HepG2 (cell line): ENCODE measurements at regions not wholly inside any gene's neighbourhood (a gene's known extent, or its start where the extent isn't known, plus 50 kb on each side); places are given as distances from the start of the nearest gene placed in this dataset.

Source experiments
- ATAC-seq: fragments of 200-7000 bp; cut with Tn5 transposase; 3 replicates; pipeline ENCODE4 v1.9.1; 2020; ENCODE audit warnings: mild to moderate bottlenecking, moderate library complexity
- BruUV-seq: library from RNA; stranded (reverse); fragments of 400-500 nt; replicated peaks from 2 replicates; lab custom pipeline; 2021; lab: Mats Ljungman, UMichigan
- CTCF ChIA-PET: fragments of 300-600 bp; formaldehyde crosslinking; extraction: SDS; loops from one replicate; lab custom pipeline; 2021; ENCODE audit warnings: low total read pairs, inconsistent platforms, low intra/inter-chr PET ratio; lab: Yijun Ruan, JAX
- POLR2A ChIA-PET: fragments of 350-600 bp; sonication (Branson Sonifier 250); formaldehyde crosslinking; loops from one replicate; lab custom pipeline; 2020; ENCODE audit warnings: antibody characterized with exemption, inconsistent platforms; lab: Yijun Ruan, JAX
- DNase-seq: peaks from one replicate; pipeline ENCODE4 v3.0.0-alpha.2; 2015; ENCODE audit warnings: low spot score
- FAIRE-seq: peaks from 3 replicates; lab custom pipeline; 2011; peaks lifted over from hg19 to GRCh38; lab: Jason Lieb, UNC
- H2AFZ ChIP-seq: one replicate; pipeline ENCODE4 v1.6.1; 2011; ENCODE audit warnings: low read length, inconsistent platforms
- H3K27ac ChIP-seq: fragments of 300-600 bp; 3 replicates; pipeline ENCODE4 v1.8.0; 2011; ENCODE audit warnings: mixed run types, mild to moderate bottlenecking, mixed read lengths, low read length, inconsistent platforms; ENCODE audit not compliant: insufficient read depth; ENCODE audit errors: extremely low read length
- H3K27me3 ChIP-seq, 2 experiments: fragments of 200-600 bp in 1 of 2; 2 replicates in 1 of 2; 3 replicates in 1 of 2; pipeline versions ENCODE4 v1.6.0 to v1.8.0; 2011; ENCODE audit warnings: low read length in 2 of 2, mild to moderate bottlenecking in 2 of 2, moderate library complexity in 2 of 2, inconsistent platforms in 1 of 2; ENCODE audit not compliant: insufficient read depth in 2 of 2, control insufficient read depth in 1 of 2
- H3K36me3 ChIP-seq, 2 experiments: fragments of 200-600 bp in 1 of 2; replicated peaks in 1 of 2; 2 replicates in 1 of 2; 3 replicates in 1 of 2; pipeline versions ENCODE4 v1.5.1 to v1.8.0; 2011; ENCODE audit warnings: low read length in 2 of 2, inconsistent platforms in 1 of 2; ENCODE audit not compliant: insufficient read depth in 2 of 2, control insufficient read depth in 1 of 2
- H3K4me1 ChIP-seq: 2 replicates; pipeline ENCODE4 v1.5.1; 2012; ENCODE audit warnings: low read length, inconsistent platforms; ENCODE audit not compliant: insufficient read depth
- H3K4me2 ChIP-seq: 2 replicates; pipeline ENCODE4 v1.6.0; 2011; ENCODE audit warnings: low read depth, low read length, inconsistent platforms
- H3K4me3 ChIP-seq, 3 experiments: fragments of 200-600 bp in 1 of 3; sonication (generic), shearing (Covaris generic) in 1 of 3; replicated peaks in 1 of 3; 2 replicates each; pipeline ENCODE4 v1.5.1; 2011 to 2016; ENCODE audit warnings: low read length in 3 of 3, inconsistent platforms in 2 of 3, low read depth in 2 of 3, mild to moderate bottlenecking in 2 of 3, control low read depth in 1 of 3, mixed read lengths in 1 of 3; ENCODE audit not compliant: insufficient read depth in 1 of 3
- H3K79me2 ChIP-seq: one replicate; pipeline ENCODE4 v1.6.1; 2011; ENCODE audit warnings: low read length, inconsistent platforms; ENCODE audit not compliant: insufficient read depth
- H3K9ac ChIP-seq: 2 replicates; pipeline ENCODE4 v1.6.0; 2011; ENCODE audit warnings: mild to moderate bottlenecking, low read depth, low read length, inconsistent platforms; ENCODE audit not compliant: insufficient read depth
- H3K9me3 ChIP-seq: 2 replicates; pipeline ENCODE4 v1.5.1; 2012; ENCODE audit warnings: mild to moderate bottlenecking, low read length
- H4K20me1 ChIP-seq: 2 replicates; pipeline ENCODE4 v1.6.0; 2011; ENCODE audit warnings: inconsistent platforms, mild to moderate bottlenecking, low read length, moderate library complexity; ENCODE audit not compliant: insufficient read depth
- BORCS8-MEF2B ChIP-seq: sonication (generic); formaldehyde crosslinking; IDR thresholded peaks from 2 replicates; pipeline ENCODE4 v1.8.0; 2022; ENCODE audit warnings: mild to moderate bottlenecking, missing genetic modification reagents
- DDIT3 ChIP-seq: sonication (generic); formaldehyde crosslinking; IDR thresholded peaks from 2 replicates; pipeline ENCODE4 v1.4.0; 2020; ENCODE audit warnings: mild to moderate bottlenecking, missing genetic modification reagents
- JUNB ChIP-seq: sonication (generic); formaldehyde crosslinking; IDR thresholded peaks from 2 replicates; pipeline ENCODE4 v1.8.0; 2022; ENCODE audit warnings: missing genetic modification reagents, mild to moderate bottlenecking, borderline replicate concordance
- NFRKB ChIP-seq: fragments of 450-650 bp; IDR thresholded peaks from 2 replicates; pipeline ENCODE4 v1.6.1; 2017
- NONO ChIP-seq, 2 experiments: fragments of 450-650 bp in 1 of 2; sonication (generic) in 1 of 2; formaldehyde crosslinking in 1 of 2; IDR thresholded peaks in 1 of 2; conservative IDR thresholded peaks in 1 of 2; 2 replicates each; pipeline versions ENCODE4 v1.6.1 to v1.8.0; 2017 to 2022; ENCODE audit warnings: mild to moderate bottlenecking in 1 of 2, missing genetic modification reagents in 1 of 2, moderate library complexity in 1 of 2
- NR1H2 ChIP-seq: sonication (generic); formaldehyde crosslinking; IDR thresholded peaks from 2 replicates; pipeline ENCODE4 v1.8.1; 2022; ENCODE audit warnings: low read depth, missing genetic modification reagents, borderline replicate concordance
- SNAI1 ChIP-seq: sonication (generic); formaldehyde crosslinking; IDR thresholded peaks from 2 replicates; pipeline ENCODE4 v1.5.0; 2020; ENCODE audit warnings: mild to moderate bottlenecking, missing genetic modification reagents, borderline replicate concordance
- ZBTB43 ChIP-seq: sonication (generic); formaldehyde crosslinking; conservative IDR thresholded peaks from 2 replicates; pipeline ENCODE4 v1.4.0; 2020; ENCODE audit warnings: missing genetic modification reagents
- ZNF280B ChIP-seq: sonication (generic); formaldehyde crosslinking; IDR thresholded peaks from 2 replicates; pipeline ENCODE4 v1.5.0; 2020; ENCODE audit warnings: missing genetic modification reagents, mild to moderate bottlenecking, borderline replicate concordance
- ZNF446 ChIP-seq: sonication (generic); formaldehyde crosslinking; IDR thresholded peaks from 2 replicates; pipeline ENCODE4 v1.5.0; 2020; ENCODE audit warnings: mild to moderate bottlenecking, missing genetic modification reagents
- WGBS: methylation state at CpG from one replicate; pipeline ENCODE4 v1.1.6; 2017; ENCODE audit warnings: low lambda C conversion rate; 5-methylcytosine and 5-hydroxymethylcytosine counted together
- in situ Hi-C: cut with HindIII; loops from 2 replicates; pipeline ENCODE4 v1.10.0; 2017; ENCODE audit warnings: low pct_unique_long_range_greater_than_20kb; ENCODE audit not compliant: extremely low pct_ligation_motif_present
- intact Hi-C: fragments of 100-400 bp; cut with micrococcal nuclease; formaldehyde crosslinking; loops from one replicate; pipeline ENCODE4 v1.10.0; 2022; ENCODE audit not compliant: unreplicated experiment

- TF ChIP-seq ZBTB43 (CRISPR knock-in tag), result no peak
These were observed 334.9 kb upstream of the SFSWAP start (continued) for GRCh38 chr12:131375972-131376345.

GRCh38 chr12:131378176-131378842, 332.6 kb upstream of the SFSWAP start:
- Histone ChIP-seq H3K79me2 (no peaks in the 10 kb centered on the region), H3K4me2 (no peak overlapping the region), H3K9me3 (no peaks in the 10 kb centered on the region), H3K36me3 (no peaks in the 10 kb centered on the region), H3K4me1 (no peaks in the 10 kb centered on the region), H3K27me3 (peaks cover 3 to 57% of the 10 kb centered on the region in 2 experiments), H2AFZ (no peak overlapping the region), H3K4me3 (no peak overlapping the region), H3K9ac (no peak overlapping the region)
- ATAC-seq (no peak), DNase-seq (no peak), FAIRE-seq (no peak)
- 48% methylated on average over 24 of the region's 29 CpGs for WGBS
- no TSS peak for BruUV-seq
- in situ Hi-C loops, result no loop called here
- CTCF ChIA-PET, result no interaction called here
- intact Hi-C loops, result no loop called here
- POLR2A ChIA-PET, result no interaction called here
- TF ChIP-seq NFRKB (no peak), SNAI1 (CRISPR knock-in tag) (no peak), DDIT3 (CRISPR knock-in tag) (no peak), NONO (IDR thresholded peaks at IDR 0.05) (no peak), NONO (CRISPR knock-in tag; conservative IDR thresholded peaks at IDR 0.05) (no peak), ZNF280B (CRISPR knock-in tag) (no peak), BORCS8-MEF2B (CRISPR knock-in tag) (no peak), ZNF446 (CRISPR knock-in tag) (no peak), JUNB (CRISPR knock-in tag) (no peak), NR1H2 (CRISPR knock-in tag) (no peak)
- TF ChIP-seq, all 625 proteins: peak for 0
- Histone ChIP-seq H3K27ac (no peak overlapping the region), H4K20me1 (no peaks in the 10 kb centered on the region)
